RKO (cell line): ENCODE measurements at regions not wholly inside any gene's neighbourhood (a gene's known extent, or its start where the extent isn't known, plus 50 kb on each side); places are given as distances from the start of the nearest gene placed in this dataset.
"Not testable (repeated sequence)": the region's sequence is repeated elsewhere in the genome, so short reads cannot be mapped to it uniquely, and the experiment has no call there.

ENCODE experiments used
- DNase-seq: peaks from one replicate; pipeline ENCODE4 v3.0.0-alpha.2; 2016; ENCODE audit warnings: low spot score

DNA sequence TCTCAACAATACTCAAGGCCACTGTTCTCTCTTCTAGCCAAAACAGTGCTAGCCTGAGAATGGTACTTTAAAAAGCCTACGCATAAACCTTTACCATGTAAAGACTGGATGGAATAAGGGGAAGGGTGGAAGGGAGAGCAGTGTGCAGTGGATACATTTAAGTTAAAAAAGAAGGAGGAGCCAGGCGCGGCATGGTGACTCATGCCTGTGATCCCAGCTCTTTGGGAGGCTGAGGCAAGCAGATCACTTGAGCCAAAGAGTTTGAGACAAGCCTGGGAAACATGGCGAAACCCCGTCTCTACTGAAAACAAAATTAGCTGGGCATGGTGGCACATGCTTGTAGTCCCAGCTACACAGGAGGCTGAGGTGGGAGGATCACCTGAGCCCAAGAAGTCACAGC is 127.7 kb upstream of the KIF2A start:
- no peak for DNase-seq

- DNase-seq, result no peak
Measured at GRCh38 chr5:62182802-62183201, 123.2 kb upstream of the KIF2A start.

- DNase-seq, result no peak
Measured at GRCh38 chr5:62183727-62184126, 122.3 kb upstream of the KIF2A start.

GRCh38 chr5:62184444-62184843 is 121.6 kb upstream of the KIF2A start:
- DNase-seq, result no peak

- DNase-seq, result no peak
Measured at GRCh38 chr5:62190173-62190572, 115.8 kb upstream of the KIF2A start.

DNA sequence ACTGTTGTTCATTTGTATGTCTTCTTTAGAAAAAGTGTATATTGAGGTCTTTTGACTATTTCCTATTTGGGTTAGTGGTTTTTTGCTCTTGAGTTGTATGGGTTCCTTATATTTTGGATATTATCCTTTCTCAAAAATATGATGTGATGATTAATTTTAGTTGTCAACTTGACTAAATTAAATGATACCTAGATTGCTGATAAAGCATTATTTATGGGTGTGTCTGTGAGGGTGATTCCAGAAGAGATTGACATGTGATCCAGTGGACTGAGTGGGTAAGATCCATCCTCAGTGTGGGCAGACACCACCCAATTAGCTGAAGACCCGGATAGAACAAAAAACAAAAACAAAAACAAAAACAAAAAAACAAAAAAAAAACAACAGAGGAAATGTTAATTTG is 115.1 kb upstream of the KIF2A start:
- no peak for DNase-seq

- DNase-seq, result no peak
Measured at GRCh38 chr5:62192958-62193357, 113.0 kb upstream of the KIF2A start.

GRCh38 chr5:62196532-62196931 is 109.5 kb upstream of the KIF2A start:
- not testable (repeated sequence) for DNase-seq

DNA sequence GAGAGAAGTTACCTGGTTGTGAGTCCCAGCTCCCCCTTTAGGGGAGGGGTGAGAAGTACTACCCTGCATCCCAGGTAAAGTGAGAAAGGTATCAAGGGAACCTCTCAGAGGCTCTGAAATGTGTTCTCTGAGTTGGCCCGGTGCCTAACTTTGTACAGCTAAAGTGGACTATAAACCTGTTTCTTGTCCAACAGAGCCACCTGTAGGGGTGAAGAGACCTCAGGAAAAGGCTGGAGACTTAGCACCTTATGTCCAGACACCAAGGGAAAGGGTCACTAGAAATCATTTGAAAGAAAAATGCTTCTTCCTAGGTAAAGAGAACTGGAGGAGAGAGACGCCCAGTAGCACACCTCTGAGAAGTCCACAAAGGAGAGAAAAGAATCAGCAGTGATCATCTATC is 108.3 kb upstream of the KIF2A start:
- DNase-seq, result no peak

- DNase-seq, result no peak
Measured at GRCh38 chr5:62198421-62198820, 107.6 kb upstream of the KIF2A start.

DNA sequence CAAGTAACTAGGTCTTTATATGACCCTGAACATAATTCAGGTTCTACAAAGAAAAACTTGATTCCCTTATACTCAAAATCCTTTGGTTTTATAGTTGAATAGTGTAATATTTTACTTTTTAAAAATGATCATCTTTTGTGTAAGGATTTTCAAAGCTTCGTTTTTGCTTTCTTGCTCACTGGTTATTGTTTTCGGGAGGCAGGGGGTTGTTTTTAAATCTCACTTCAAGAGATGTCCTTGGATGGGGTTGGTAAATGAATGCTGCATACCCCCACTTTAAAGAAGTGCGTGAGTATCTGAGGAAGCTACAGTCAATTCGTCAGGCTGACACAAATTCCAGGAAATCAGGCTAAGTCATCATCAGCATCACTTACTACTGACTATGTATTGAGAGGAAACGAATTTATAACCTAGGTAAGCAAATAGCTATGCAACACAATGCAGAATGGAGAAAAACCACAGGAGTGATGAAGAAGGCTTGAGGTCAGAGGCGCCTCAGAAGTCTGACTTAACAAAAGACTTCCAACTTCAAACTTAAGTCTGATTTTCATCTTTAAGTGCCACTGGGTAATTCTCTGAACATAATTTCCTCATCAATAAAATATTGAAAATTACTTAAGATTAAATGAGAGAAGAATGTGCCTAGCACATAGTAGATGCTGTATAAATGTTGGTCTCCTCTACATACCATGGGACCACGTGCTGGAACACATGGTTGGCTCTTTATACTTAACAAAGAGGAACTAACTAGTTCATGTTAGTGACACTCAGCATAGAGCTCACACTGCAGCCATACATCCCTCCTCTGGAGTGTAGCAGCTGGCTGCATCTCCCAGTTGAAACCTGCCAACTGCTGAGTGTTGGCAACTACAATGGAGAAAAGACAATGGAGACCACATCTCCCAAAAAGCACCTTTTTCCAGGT is 106.0 kb upstream of the KIF2A start:
- no peak for DNase-seq

DNA sequence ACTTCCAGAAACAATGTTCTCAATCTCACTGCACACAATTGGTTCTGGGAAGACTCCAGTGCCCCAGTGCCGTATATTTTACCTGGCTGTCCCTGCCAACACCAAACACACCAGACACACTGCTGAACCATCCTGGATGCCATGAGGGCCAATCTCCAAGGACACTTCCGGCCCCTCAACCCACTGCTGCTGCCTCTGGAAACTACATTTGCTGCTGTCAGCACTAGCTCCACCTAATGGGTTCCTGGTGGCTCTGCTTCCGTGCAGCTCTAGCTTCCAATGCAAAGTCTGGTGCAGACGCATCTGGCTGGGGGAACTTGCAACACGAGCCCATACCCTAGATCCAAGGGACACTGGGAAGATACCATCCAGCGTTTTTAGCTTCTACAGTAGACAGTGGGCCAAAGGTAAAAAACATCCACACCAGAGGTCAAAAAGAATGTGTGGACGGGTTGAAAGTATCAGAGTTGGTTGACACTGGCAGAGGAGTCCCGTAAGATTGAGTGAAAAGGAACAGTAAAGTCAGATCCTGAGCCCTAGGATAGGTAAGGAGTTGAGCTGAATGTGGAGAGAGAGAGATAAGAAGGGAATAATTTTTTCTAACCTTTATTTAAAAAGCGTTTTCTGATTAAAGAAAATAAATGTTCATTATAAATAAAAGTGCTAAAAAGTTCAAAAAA is 99.7 kb upstream of the KIF2A start:
- DNase-seq, result no peak

- DNase-seq, result no peak
Measured at GRCh38 chr5:62208218-62208852, 97.7 kb upstream of the KIF2A start.

DNA sequence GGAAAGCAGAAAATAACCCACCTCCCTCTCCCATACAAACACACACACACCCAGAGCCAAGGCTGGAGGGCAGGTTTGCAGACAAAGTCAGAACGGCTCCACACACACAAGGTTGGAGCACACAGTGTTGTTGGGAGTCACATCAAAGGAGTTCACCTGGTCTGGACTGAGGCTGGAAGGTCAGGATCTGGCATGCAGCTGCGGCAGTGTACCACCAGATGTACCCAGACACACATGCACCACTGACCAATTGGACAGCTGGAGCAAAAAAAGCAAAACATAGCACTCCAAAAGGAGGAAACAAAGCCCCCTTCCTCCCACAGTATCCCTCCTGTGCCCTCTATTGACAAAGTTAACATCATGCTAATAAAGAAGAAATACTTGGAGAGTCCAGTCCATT is 94.6 kb upstream of the KIF2A start:
- no peak for DNase-seq

GRCh38 chr5:62212648-62213047 is 93.4 kb upstream of the KIF2A start:
- no peak for DNase-seq

DNA sequence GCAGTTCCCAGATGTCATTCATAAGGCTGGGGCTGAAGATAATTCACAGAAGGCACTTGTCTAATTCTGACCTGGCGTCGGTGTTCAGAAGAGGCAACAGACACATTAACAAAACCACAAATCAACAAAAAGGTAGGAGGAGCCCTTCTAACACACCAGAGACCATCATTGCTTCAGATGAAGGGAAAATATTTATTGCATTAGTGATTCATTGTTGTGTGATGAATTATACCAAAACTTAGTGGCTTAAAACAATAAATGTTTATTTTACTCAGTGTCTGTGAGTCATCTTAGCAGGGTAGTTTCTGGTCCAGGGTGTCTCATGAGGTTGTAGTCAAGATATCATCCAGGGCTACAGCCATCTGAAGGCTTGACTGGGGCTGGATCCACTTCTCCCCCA is 91.3 kb upstream of the KIF2A start:
- DNase-seq, result peak; percentile 25

DNA sequence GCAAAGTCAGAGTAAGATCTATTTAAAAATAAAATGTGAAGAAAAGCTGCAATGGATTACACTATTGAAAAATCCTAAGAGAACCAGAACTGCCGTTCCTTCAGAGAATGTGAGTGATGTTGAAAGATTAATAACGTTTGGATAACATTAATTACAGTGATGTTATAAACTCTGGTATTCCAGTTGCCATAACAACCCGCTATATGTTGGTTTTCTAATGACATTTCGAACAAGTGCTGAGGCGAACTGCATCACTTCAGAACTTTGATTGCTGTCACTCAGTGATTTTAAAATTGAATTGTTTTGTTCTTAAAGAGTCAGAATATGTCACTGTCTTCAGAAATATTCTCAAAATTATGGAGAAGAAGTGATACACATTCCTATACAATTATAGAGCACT is 89.4 kb upstream of the KIF2A start:
- DNase-seq, result not testable (repeated sequence)

DNA sequence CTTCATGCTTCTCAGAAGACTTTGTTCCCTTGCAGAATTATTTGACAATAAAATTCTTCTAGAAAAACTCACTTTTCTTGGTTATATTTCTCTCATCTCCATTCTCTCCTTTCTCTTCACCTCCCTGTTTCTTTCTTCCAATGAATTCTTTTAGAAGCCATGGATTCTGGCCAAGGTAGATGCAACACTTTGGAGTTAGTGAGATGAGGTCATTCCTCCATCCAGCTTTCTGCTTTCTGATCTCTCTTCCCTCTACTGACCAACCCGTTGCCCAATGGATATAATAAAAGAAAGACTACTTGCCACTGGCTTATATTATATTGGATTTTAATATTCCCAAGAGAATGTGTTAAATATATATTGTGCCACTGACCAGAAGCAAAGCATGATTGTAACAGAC is 88.9 kb upstream of the KIF2A start:
- not testable (repeated sequence) for DNase-seq

- not testable (repeated sequence) for DNase-seq
Measured at GRCh38 chr5:62218860-62219259, 87.1 kb upstream of the KIF2A start.

DNA sequence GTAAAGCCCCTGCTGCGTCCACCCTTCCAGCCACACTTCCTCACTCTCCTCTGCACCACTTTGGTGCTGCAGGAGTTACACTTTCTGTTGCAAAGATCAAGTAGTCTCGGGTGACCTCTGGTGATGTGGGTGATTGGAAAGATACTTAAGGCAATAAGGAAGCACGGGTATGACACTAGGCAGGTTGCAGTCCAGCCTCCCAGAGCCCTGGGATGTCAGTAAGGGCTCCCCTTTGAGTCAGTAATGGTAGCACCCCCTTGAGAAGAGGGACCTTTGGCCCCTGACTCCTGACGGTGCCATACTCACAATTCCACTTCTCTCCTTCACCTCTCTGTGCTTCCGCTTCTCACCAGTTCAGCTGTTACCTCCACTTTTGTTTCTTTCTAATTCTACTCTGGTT is 84.1 kb upstream of the KIF2A start:
- DNase-seq, result not testable (repeated sequence)

GRCh38 chr5:62222305-62222704 is 83.7 kb upstream of the KIF2A start:
- not testable (repeated sequence) for DNase-seq

GRCh38 chr5:62223312-62223670 is 82.7 kb upstream of the KIF2A start:
- DNase-seq, result not testable (repeated sequence)

DNA sequence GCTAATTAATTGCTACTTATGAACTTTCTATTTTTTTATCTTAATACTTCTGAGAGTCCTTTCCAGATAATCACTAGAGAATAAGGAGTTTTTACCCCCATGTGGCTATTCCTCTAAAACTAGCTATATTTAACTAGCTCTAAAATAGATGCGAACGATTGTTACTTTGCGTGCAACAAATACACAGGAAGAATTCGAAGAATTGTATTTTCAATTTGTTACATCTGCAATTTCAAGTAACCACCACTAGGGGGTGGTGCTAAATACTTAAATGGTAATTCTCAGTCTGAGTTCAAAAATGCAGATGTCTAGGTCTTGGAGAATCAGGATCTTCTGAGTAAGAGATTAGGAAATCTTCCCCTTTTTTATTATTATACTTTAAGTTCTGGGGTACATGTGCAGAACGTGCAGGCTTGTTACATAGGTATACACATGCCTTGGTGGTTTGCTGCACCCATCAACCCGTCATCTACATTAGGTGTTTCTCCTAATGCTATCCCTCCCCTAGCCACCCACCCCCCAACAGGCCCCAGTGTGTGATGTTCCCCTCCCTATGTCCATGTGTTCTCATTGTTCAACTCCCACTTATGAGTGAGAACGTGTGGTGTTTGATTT is 80.9 kb upstream of the KIF2A start:
- not testable (repeated sequence) for DNase-seq
